GM23248 (cell line): ENCODE measurements at regions not wholly inside any gene's neighbourhood (a gene's known extent, or its start where the extent isn't known, plus 50 kb on each side); places are given as distances from the start of the nearest gene placed in this dataset.
"Not testable (repeated sequence)": the region's sequence is repeated elsewhere in the genome, so short reads cannot be mapped to it uniquely, and the experiment has no call there.

Experiments used
- DNase-seq: peaks from one replicate; pipeline ENCODE4 v3.0.0-alpha.2; 2015
- H2AFZ ChIP-seq: fragments of 200-600 bp; sonication (generic); 2 replicates; pipeline ENCODE4 v1.6.1; 2016; ENCODE audit warnings: antibody characterized with exemption
- H3F3A ChIP-seq: fragments of 200-600 bp; sonication (generic); 2 replicates; pipeline ENCODE4 v1.6.1; 2016; ENCODE audit warnings: mild to moderate bottlenecking, antibody characterized with exemption, mixed run types; ENCODE audit not compliant: insufficient read depth
- H3K27ac ChIP-seq: fragments of 200-600 bp; sonication (generic); 2 replicates; pipeline ENCODE4 v1.5.1; 2016; ENCODE audit warnings: mild to moderate bottlenecking
- H3K27me3 ChIP-seq: fragments of 200-600 bp; sonication (generic); replicated peaks from 2 replicates; pipeline ENCODE4 v1.6.1; 2016; ENCODE audit warnings: mild to moderate bottlenecking; ENCODE audit not compliant: insufficient read depth
- H3K36me3 ChIP-seq: fragments of 200-600 bp; sonication (generic); 2 replicates; pipeline ENCODE4 v1.6.1; 2016; ENCODE audit warnings: low read depth, mild to moderate bottlenecking
- H3K4me1 ChIP-seq: fragments of 200-600 bp; sonication (generic); 2 replicates; pipeline ENCODE4 v1.6.1; 2016; ENCODE audit warnings: mild to moderate bottlenecking; ENCODE audit not compliant: insufficient read depth
- H3K4me2 ChIP-seq: fragments of 200-600 bp; sonication (generic); one replicate; pipeline ENCODE4 v1.6.1; 2016; ENCODE audit warnings: mild to moderate bottlenecking; ENCODE audit not compliant: unreplicated experiment
- H3K4me3 ChIP-seq: fragments of 200-600 bp; sonication (generic); 2 replicates; pipeline ENCODE4 v1.5.1; 2016; ENCODE audit warnings: mild to moderate bottlenecking
- H3K79me2 ChIP-seq: fragments of 200-600 bp; sonication (generic); 2 replicates; pipeline ENCODE4 v1.6.1; 2016; ENCODE audit warnings: mild to moderate bottlenecking; ENCODE audit not compliant: insufficient read depth
- H3K9ac ChIP-seq: fragments of 200-600 bp; sonication (generic); 2 replicates; pipeline ENCODE4 v1.6.1; 2016; ENCODE audit warnings: mild to moderate bottlenecking
- H3K9me2 ChIP-seq: fragments of 200-600 bp; sonication (generic); 2 replicates; pipeline ENCODE4 v1.6.1; 2016; ENCODE audit warnings: mixed run types, mild to moderate bottlenecking, moderate library complexity; ENCODE audit not compliant: insufficient read depth
- H3K9me3 ChIP-seq: fragments of 200-600 bp; sonication (generic); one replicate; pipeline ENCODE4 v1.6.1; 2017; ENCODE audit warnings: low read depth
- H4K20me1 ChIP-seq: fragments of 200-600 bp; sonication (generic); 2 replicates; pipeline ENCODE4 v1.6.0; 2016; ENCODE audit not compliant: insufficient read depth
- EZH2 ChIP-seq: fragments of 200-600 bp; sonication (generic); IDR thresholded peaks from 2 replicates; pipeline ENCODE4 v1.6.1; 2018; ENCODE audit warnings: antibody characterized with exemption, mild to moderate bottlenecking; ENCODE audit not compliant: insufficient read depth, poor library complexity, severe bottlenecking
- EZH2phosphoT487 ChIP-seq: fragments of 200-600 bp; sonication (generic); IDR thresholded peaks from 2 replicates; pipeline ENCODE4 v1.6.1; 2018; ENCODE audit warnings: antibody characterized with exemption, moderate library complexity, mild to moderate bottlenecking, low read depth; ENCODE audit not compliant: insufficient read depth
- WGBS, 2 experiments: methylation state at CpG; one replicate each; pipeline ENCODE4 v1.1.6; 2015 to 2017; ENCODE audit warnings: low lambda C conversion rate in 2 of 2, low coverage in 1 of 2; ENCODE audit errors: missing lambda C conversion rate in 2 of 2; 5-methylcytosine and 5-hydroxymethylcytosine counted together
- in situ Hi-C: fragments of 300-500 bp; cut with MboI; formaldehyde crosslinking; loops from 2 replicates; pipeline ENCODE4 v1.15.0; 2020

GRCh38 chr11:87602776-87603175 lies 565.0 kb downstream of the TMEM135 start:
- Histone ChIP-seq H3K27me3 (no peaks in the 10 kb centered on the region), H3K9me2 (no peaks in the 10 kb centered on the region), H3K9me3 (no peaks in the 10 kb centered on the region), H3F3A (no peaks in the 10 kb centered on the region), H2AFZ (no peak overlapping the region), H3K4me1 (no peaks in the 10 kb centered on the region), H3K36me3 (no peaks in the 10 kb centered on the region), H3K27ac (no peak overlapping the region), H3K9ac (no peak overlapping the region), H4K20me1 (no peaks in the 10 kb centered on the region), H3K79me2 (no peaks in the 10 kb centered on the region), H3K4me3 (no peak overlapping the region), H3K4me2 (no peak overlapping the region)
- 17 to 42% methylated on average over 1 of the region's 1 CpG for WGBS, 2 experiments
- in situ Hi-C loops = no loop called here
- DNase-seq = no peak
- TF ChIP-seq EZH2 = no peak
- TF ChIP-seq EZH2phosphoT487 = no peak

- H2AFZ ChIP-seq = no peak overlapping the region
- H3K27ac ChIP-seq = no peak overlapping the region
- no peak overlapping the region for H3K4me2 ChIP-seq
- H3K9ac ChIP-seq = no peak overlapping the region
- TF ChIP-seq EZH2phosphoT487 = no peak
- no peak for TF ChIP-seq EZH2
- no peaks in the 10 kb centered on the region for H3K27me3 ChIP-seq
- no peaks in the 10 kb centered on the region for H3K9me2 ChIP-seq
- DNase-seq = peak; percentile 1
- in situ Hi-C loops = no loop called here
- no peaks in the 10 kb centered on the region for H4K20me1 ChIP-seq
- H3K36me3 ChIP-seq = no peaks in the 10 kb centered on the region
- H3K4me3 ChIP-seq = no peak overlapping the region
- H3K9me3 ChIP-seq = no peaks in the 10 kb centered on the region
- no peaks in the 10 kb centered on the region for H3F3A ChIP-seq
- no peaks in the 10 kb centered on the region for H3K4me1 ChIP-seq
- WGBS, 2 experiments = 10 to 27% methylated on average over 4 of the region's 4 CpGs
- H3K79me2 ChIP-seq = no peaks in the 10 kb centered on the region
These were observed 563.2 kb downstream of the TMEM135 start for GRCh38 chr11:87600938-87601337.

- in situ Hi-C loops = no loop called here
- Histone ChIP-seq H3K27ac (no peak overlapping the region), H3K4me2 (no peak overlapping the region), H3K36me3 (no peaks in the 10 kb centered on the region), H4K20me1 (no peaks in the 10 kb centered on the region), H3K9ac (no peak overlapping the region), H3K9me3 (no peaks in the 10 kb centered on the region), H3K9me2 (no peaks in the 10 kb centered on the region), H2AFZ (no peak overlapping the region), H3K27me3 (no peaks in the 10 kb centered on the region), H3K79me2 (no peaks in the 10 kb centered on the region), H3K4me3 (no peak overlapping the region), H3K4me1 (no peaks in the 10 kb centered on the region), H3F3A (no peaks in the 10 kb centered on the region)
- no peak for DNase-seq
- no peak for TF ChIP-seq EZH2phosphoT487
These were observed 560.0 kb downstream of the TMEM135 start for GRCh38 chr11:87597725-87598124.

GRCh38 chr11:87596176-87596575 lies 558.4 kb downstream of the TMEM135 start:
- Histone ChIP-seq H3K9ac (no peak overlapping the region), H3K4me1 (no peaks in the 10 kb centered on the region), H3K9me3 (no peaks in the 10 kb centered on the region), H3K4me3 (no peak overlapping the region), H3K4me2 (no peak overlapping the region), H3K79me2 (no peaks in the 10 kb centered on the region), H3K27ac (no peak overlapping the region), H3K9me2 (no peaks in the 10 kb centered on the region), H2AFZ (no peak overlapping the region), H3K36me3 (no peaks in the 10 kb centered on the region), H3F3A (no peaks in the 10 kb centered on the region), H4K20me1 (no peaks in the 10 kb centered on the region), H3K27me3 (no peaks in the 10 kb centered on the region)
- no peak for DNase-seq
- no peak for TF ChIP-seq EZH2
- TF ChIP-seq EZH2phosphoT487 = no peak
- 28 to 29% methylated on average over 5 of the region's 5 CpGs for WGBS, 2 experiments
- in situ Hi-C loops = no loop called here

- WGBS, 2 experiments = 41 to 48% methylated on average over 2 to 3 of the region's 3 CpGs
These were observed 551.3 kb downstream of the TMEM135 start for GRCh38 chr11:87589082-87589481.

GRCh38 chr11:87585613-87586012 lies 547.9 kb downstream of the TMEM135 start:
- H3K27me3 ChIP-seq, H3F3A ChIP-seq, H3K9me3 ChIP-seq, H2AFZ ChIP-seq, H3K36me3 ChIP-seq, H3K4me1 ChIP-seq, H3K9me2 ChIP-seq, H3K4me2 ChIP-seq, H3K79me2 ChIP-seq, H4K20me1 ChIP-seq, DNase-seq, in situ Hi-C loops, H3K27ac ChIP-seq, H3K4me3 ChIP-seq, H3K9ac ChIP-seq: not testable (repeated sequence)
- WGBS, 2 experiments = 0 to 5% methylated on average over 1 of the region's 1 CpG

More at GRCh38 chr11:87589082-87589481, 551.3 kb downstream of the TMEM135 start:
- no peak for DNase-seq
- Histone ChIP-seq H3K79me2 (no peaks in the 10 kb centered on the region), H3K27me3 (no peaks in the 10 kb centered on the region), H3K27ac (no peak overlapping the region), H3K4me2 (no peak overlapping the region), H3K9ac (no peak overlapping the region), H3K9me3 (no peaks in the 10 kb centered on the region), H3K4me1 (no peaks in the 10 kb centered on the region), H2AFZ (no peak overlapping the region), H3K36me3 (no peaks in the 10 kb centered on the region), H3F3A (no peaks in the 10 kb centered on the region), H3K9me2 (no peaks in the 10 kb centered on the region), H3K4me3 (no peak overlapping the region), H4K20me1 (no peaks in the 10 kb centered on the region)
- no peak for TF ChIP-seq EZH2
- TF ChIP-seq EZH2phosphoT487 = no peak
- in situ Hi-C loops = no loop called here
